CD4-positive, alpha-beta T cell treated with Interferon gamma for 1 hour (primary cell): ENCODE measurements at regions not wholly inside any gene's neighbourhood (a gene's known extent, or its start where the extent isn't known, plus 50 kb on each side); places are given as distances from the start of the nearest gene placed in this dataset.
"Not testable (repeated sequence)": the region's sequence is repeated elsewhere in the genome, so short reads cannot be mapped to it uniquely, and the experiment has no call there.

Source experiments
- DNase-seq: peaks from one replicate; pipeline ENCODE4 v3.0.0-alpha.2; 2020

- DNase-seq: no peak
Observed at GRCh38 chr1:240722788-240723187, 110.8 kb upstream of the GREM2 start.

- no peak for DNase-seq
Observed at GRCh38 chr1:240720976-240721375, 109.0 kb upstream of the GREM2 start.

- no peak for DNase-seq
Observed at GRCh38 chr1:240719953-240720700, 108.2 kb upstream of the GREM2 start.

- not testable (repeated sequence) for DNase-seq
Observed at GRCh38 chr1:240716538-240716937, 104.6 kb upstream of the GREM2 start.

- DNase-seq: no peak
Observed at GRCh38 chr1:240714568-240715292, 102.8 kb upstream of the GREM2 start.

- no peak for DNase-seq
Observed at GRCh38 chr1:240712014-240712731, 100.2 kb upstream of the GREM2 start.

GRCh38 chr1:240711020-240711419 lies 99.1 kb upstream of the GREM2 start:
- no peak for DNase-seq

- no peak for DNase-seq
Observed at GRCh38 chr1:240709676-240710075, 97.7 kb upstream of the GREM2 start.

GRCh38 chr1:240706150-240706935 lies 94.4 kb upstream of the GREM2 start:
- no peak for DNase-seq

GRCh38 chr1:240705579-240705978 lies 93.6 kb upstream of the GREM2 start:
- DNase-seq: no peak

GRCh38 chr1:240701412-240701811 lies 89.5 kb upstream of the GREM2 start:
- no peak for DNase-seq

GRCh38 chr1:240695416-240695815 lies 83.5 kb upstream of the GREM2 start:
- DNase-seq: no peak

GRCh38 chr1:240693844-240694243 lies 81.9 kb upstream of the GREM2 start:
- no peak for DNase-seq

GRCh38 chr1:240693036-240693435 lies 81.1 kb upstream of the GREM2 start:
- no peak for DNase-seq

- no peak for DNase-seq
Observed at GRCh38 chr1:240691909-240692705, 80.2 kb upstream of the GREM2 start.

GRCh38 chr1:240691501-240691900 lies 79.5 kb upstream of the GREM2 start:
- DNase-seq: no peak

- DNase-seq: no peak
Observed at GRCh38 chr1:240687820-240688219, 75.9 kb upstream of the GREM2 start.

GRCh38 chr1:240683576-240683975 lies 71.6 kb upstream of the GREM2 start:
- no peak for DNase-seq

GRCh38 chr1:240682859-240683242 lies 70.9 kb upstream of the GREM2 start:
- no peak for DNase-seq

- no peak for DNase-seq
Observed at GRCh38 chr1:240682166-240682858, 70.4 kb upstream of the GREM2 start.

GRCh38 chr1:240672132-240672811 lies 60.3 kb upstream of the GREM2 start:
- DNase-seq: no peak
